PFSK-1 (cell line): ENCODE measurements at regions not wholly inside any gene's neighbourhood (a gene's known extent, or its start where the extent isn't known, plus 50 kb on each side); places are given as distances from the start of the nearest gene placed in this dataset.

Experiments
- FOXP2 ChIP-seq: optimal IDR thresholded peaks from 2 replicates; pipeline ENCODE3; 2011; ENCODE audit warnings: borderline replicate concordance, control low read depth, inconsistent platforms; ENCODE audit not compliant: insufficient read depth; ENCODE audit errors: extremely low read length, extremely low read depth
- POLR2AphosphoS5 ChIP-seq: IDR thresholded peaks from 2 replicates; pipeline ENCODE4 v1.6.1; 2012; ENCODE audit warnings: low read depth, mild to moderate bottlenecking, control low read depth, low read length, moderate library complexity
- REST ChIP-seq, 2 experiments: IDR thresholded peaks; 2 replicates each; pipeline versions ENCODE4 v1.6.1 to v1.8.0; 2011 to 2012; ENCODE audit warnings: low read depth in 2 of 2, low read length in 2 of 2, control low read depth in 1 of 2, inconsistent platforms in 1 of 2, mild to moderate bottlenecking in 1 of 2, moderate library complexity in 1 of 2; ENCODE audit not compliant: insufficient read depth in 1 of 2
- SIN3A ChIP-seq: IDR thresholded peaks from 2 replicates; pipeline ENCODE4 v1.6.1; 2012; ENCODE audit warnings: mild to moderate bottlenecking, low read length, moderate library complexity, borderline replicate concordance; ENCODE audit not compliant: insufficient read depth
- TAF1 ChIP-seq: IDR thresholded peaks from 2 replicates; pipeline ENCODE4 v1.6.1; 2012; ENCODE audit warnings: low read length, control low read depth, borderline replicate concordance; ENCODE audit not compliant: insufficient read depth

DNA sequence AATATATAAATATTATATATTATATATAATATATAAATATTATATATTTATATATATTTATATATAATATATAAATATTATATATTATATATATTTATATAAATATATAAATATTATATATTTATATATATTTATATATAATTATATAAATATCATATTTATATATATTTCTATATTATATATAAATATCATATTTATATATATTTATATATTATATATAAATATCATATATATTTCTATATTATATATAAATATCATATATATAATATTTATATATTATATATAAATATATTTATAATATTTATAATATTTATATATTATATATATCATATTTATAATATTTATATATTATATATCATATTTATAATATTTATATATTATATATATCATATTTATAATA lies 321.4 kb downstream of the CDH2 start:
- TF ChIP-seq TAF1 (no peak), POLR2AphosphoS5 (no peak), SIN3A (no peak), FOXP2 (no peak), REST (IDR thresholded peaks at IDR 0.05; ENCODE audit: insufficient read depth in 1 of 2, low read depth in 2 of 2, low read length in 2 of 2) (no peak)

DNA sequence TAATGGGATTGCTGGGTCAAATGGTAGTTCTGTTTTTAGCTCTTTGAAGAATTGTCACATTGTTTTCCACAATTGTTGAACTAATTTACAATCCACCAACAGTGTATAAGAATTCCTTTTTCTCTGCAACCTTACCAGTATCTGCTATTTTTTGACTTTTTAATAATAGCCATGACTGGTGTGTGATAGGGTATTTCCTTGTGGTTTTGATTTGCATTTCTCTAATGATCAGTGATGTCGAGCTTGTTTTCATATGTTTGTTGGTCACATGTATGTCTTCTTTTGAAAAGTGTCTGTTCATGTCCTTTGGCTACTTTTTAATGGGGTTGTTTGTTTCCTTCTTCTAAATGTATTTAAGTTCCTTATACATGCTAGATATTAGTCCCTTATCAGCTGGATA lies 322.3 kb downstream of the CDH2 start:
- TF ChIP-seq SIN3A: no peak
- TF ChIP-seq TAF1: no peak
- TF ChIP-seq REST (IDR thresholded peaks at IDR 0.05; ENCODE audit: insufficient read depth in 1 of 2, low read depth in 2 of 2, low read length in 2 of 2): no peak
- TF ChIP-seq POLR2AphosphoS5: no peak
- no peak for TF ChIP-seq FOXP2

DNA sequence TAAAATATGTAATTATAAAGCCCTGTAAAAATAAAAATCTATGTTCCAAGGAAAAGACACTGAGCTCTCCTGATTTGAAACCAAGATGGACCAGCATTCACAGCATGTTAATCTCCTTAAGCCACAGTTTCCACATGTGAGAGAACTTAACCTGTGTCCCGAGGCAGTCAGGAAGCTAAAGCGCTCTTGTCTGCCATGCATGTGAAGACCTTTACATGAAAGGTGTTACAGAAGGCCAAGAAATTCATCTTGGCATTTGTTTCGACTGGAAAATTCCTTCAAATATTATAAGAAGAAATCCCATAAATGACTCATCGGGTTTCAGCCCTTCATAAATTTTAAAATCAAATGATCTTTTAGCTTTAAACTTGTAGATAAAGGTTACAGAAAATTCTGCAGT lies 328.6 kb downstream of the CDH2 start:
- TF ChIP-seq POLR2AphosphoS5: no peak
- TF ChIP-seq FOXP2: no peak
- TF ChIP-seq REST (IDR thresholded peaks at IDR 0.05; ENCODE audit: insufficient read depth in 1 of 2, low read depth in 2 of 2, low read length in 2 of 2): no peak
- TF ChIP-seq TAF1: no peak

- TF ChIP-seq POLR2AphosphoS5 (no peak), FOXP2 (no peak), TAF1 (no peak), SIN3A (no peak), REST (IDR thresholded peaks at IDR 0.05; ENCODE audit: insufficient read depth in 1 of 2, low read depth in 2 of 2, low read length in 2 of 2) (no peak)
These were observed 329.5 kb downstream of the CDH2 start for GRCh38 chr18:27847412-27847811.

DNA sequence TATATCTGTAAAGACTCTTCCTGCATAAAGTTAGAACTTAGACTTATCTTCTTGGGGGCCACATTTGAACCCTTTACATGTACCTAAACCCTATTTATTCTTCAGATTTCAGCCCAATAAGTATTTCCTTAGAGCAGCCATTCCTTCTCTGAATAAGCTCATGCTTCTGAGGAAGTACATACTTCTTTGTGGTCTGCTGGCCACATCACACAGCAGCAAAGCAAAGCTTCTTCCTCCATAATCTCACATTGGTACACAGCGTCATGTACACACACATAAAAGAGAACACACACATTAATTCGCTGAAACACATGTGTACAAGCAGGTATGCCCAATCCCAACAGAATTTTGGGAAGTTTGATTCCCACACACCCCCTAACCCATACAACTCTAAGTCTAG lies 331.0 kb downstream of the CDH2 start:
- TF ChIP-seq FOXP2 (no peak), SIN3A (no peak), TAF1 (no peak), POLR2AphosphoS5 (no peak)
